ENCODE measurements at regions not wholly inside any gene's neighbourhood (a gene's known extent, or its start where the extent isn't known, plus 50 kb on each side); places are given as distances from the start of the nearest gene placed in this dataset.

- TF ChIP-seq CTCF (IDR thresholded peaks at IDR 0.05; ENCODE audit: control extremely low read depth in 1 of 3, insufficient read depth in 1 of 3, low read depth in 1 of 3, low read length in 3 of 3) (no peak), CEBPB (IDR thresholded peaks at IDR 0.05; ENCODE audit: low read depth, low read length) (no peak), EZH2 (IDR thresholded peaks at IDR 0.05; ENCODE audit: low read depth, low read length, severe bottlenecking) (no peak), CBX8 (IDR thresholded peaks at IDR 0.05; ENCODE audit: borderline replicate concordance, low read depth, low read length) (no peak), POLR2AphosphoS5 (IDR thresholded peaks at IDR 0.05; ENCODE audit: low read depth, low read length) (no peak), JUN (IDR thresholded peaks at IDR 0.05; ENCODE audit: low read depth, low read length) (no peak)
Observed at GRCh38 chr2:16194096-16194390, 253.7 kb downstream of the MYCN start.

All from H1 (cell line).